ENCODE measurements at regions not wholly inside any gene's neighbourhood (a gene's known extent, or its start where the extent isn't known, plus 50 kb on each side); places are given as distances from the start of the nearest gene placed in this dataset.

- Mint-ChIP-seq H3K9me3 (ENCODE audit: unreplicated experiment) (no peaks in the 10 kb centered on the region), H3K27me3 (ENCODE audit: unreplicated experiment) (peaks cover 2% of the 10 kb centered on the region), H3K36me3 (ENCODE audit: unreplicated experiment) (no peaks in the 10 kb centered on the region), H3K27ac (ENCODE audit: unreplicated experiment) (no peak overlapping the region), H3K4me3 (ENCODE audit: unreplicated experiment) (no peak overlapping the region), H3K4me1 (ENCODE audit: low read depth, unreplicated experiment) (peaks cover 3% of the 10 kb centered on the region)
- TF ChIP-seq CTCF (IDR thresholded peaks at IDR 0.05; ENCODE audit: partially characterized antibody, unreplicated experiment): no peak
- no peak for DNase-seq
These were observed 368.4 kb upstream of the HS6ST1 start for GRCh38 chr2:128686881-128687555.

GRCh38 chr2:128687565-128687964, 368.9 kb upstream of the HS6ST1 start:
- peaks cover 4% of the 10 kb centered on the region for H3K27me3 Mint-ChIP-seq (ENCODE audit: unreplicated experiment)
- TF ChIP-seq CTCF (IDR thresholded peaks at IDR 0.05; ENCODE audit: partially characterized antibody, unreplicated experiment): no peak

DNA sequence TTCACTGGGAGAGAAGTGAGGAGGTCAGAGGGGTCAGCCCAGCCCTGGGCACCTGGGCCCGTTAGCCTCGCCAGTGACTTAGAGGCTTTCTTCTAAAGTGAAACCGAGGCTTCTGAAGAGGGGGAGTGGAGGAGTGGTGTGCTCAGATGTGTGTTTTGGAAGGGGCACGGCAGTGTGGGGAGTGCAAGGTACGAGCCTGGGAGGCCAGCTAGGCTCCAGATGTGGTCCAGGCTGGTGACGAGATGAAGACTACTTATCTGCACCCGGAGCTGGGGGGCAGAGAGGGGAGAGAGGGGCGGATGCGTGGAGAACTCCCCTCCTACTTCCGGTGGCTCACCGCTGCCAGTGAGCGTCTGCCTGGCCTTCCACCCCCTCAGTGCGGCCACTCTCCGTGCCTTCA, 371.3 kb upstream of the HS6ST1 start:
- no peaks in the 10 kb centered on the region for H3K36me3 Mint-ChIP-seq (ENCODE audit: unreplicated experiment)
- H3K27ac Mint-ChIP-seq (ENCODE audit: unreplicated experiment): no peak overlapping the region
- H3K9me3 Mint-ChIP-seq (ENCODE audit: unreplicated experiment): no peaks in the 10 kb centered on the region
- H3K4me1 Mint-ChIP-seq (ENCODE audit: low read depth, unreplicated experiment): peaks cover 2% of the 10 kb centered on the region
- TF ChIP-seq CTCF (IDR thresholded peaks at IDR 0.05; ENCODE audit: partially characterized antibody, unreplicated experiment): no peak
- H3K4me3 Mint-ChIP-seq (ENCODE audit: unreplicated experiment): no peak overlapping the region
- DNase-seq: no peak
- H3K27me3 Mint-ChIP-seq (ENCODE audit: unreplicated experiment): peaks cover 4% of the 10 kb centered on the region

More at GRCh38 chr2:128687565-128687964, 368.9 kb upstream of the HS6ST1 start:
- Mint-ChIP-seq H3K4me3 (ENCODE audit: unreplicated experiment) (no peak overlapping the region), H3K36me3 (ENCODE audit: unreplicated experiment) (no peaks in the 10 kb centered on the region), H3K27ac (ENCODE audit: unreplicated experiment) (no peak overlapping the region), H3K9me3 (ENCODE audit: unreplicated experiment) (no peaks in the 10 kb centered on the region), H3K4me1 (ENCODE audit: low read depth, unreplicated experiment) (peaks cover 2% of the 10 kb centered on the region)
- DNase-seq: no peak

- peaks cover 4% of the 10 kb centered on the region for H3K27me3 Mint-ChIP-seq (ENCODE audit: unreplicated experiment)
- no peak overlapping the region for H3K27ac Mint-ChIP-seq (ENCODE audit: unreplicated experiment)
- H3K9me3 Mint-ChIP-seq (ENCODE audit: unreplicated experiment): no peaks in the 10 kb centered on the region
- H3K36me3 Mint-ChIP-seq (ENCODE audit: unreplicated experiment): no peaks in the 10 kb centered on the region
- H3K4me3 Mint-ChIP-seq (ENCODE audit: unreplicated experiment): no peak overlapping the region
- no peak for DNase-seq
- no peak for TF ChIP-seq CTCF (IDR thresholded peaks at IDR 0.05; ENCODE audit: partially characterized antibody, unreplicated experiment)
- H3K4me1 Mint-ChIP-seq (ENCODE audit: low read depth, unreplicated experiment): peaks cover 2% of the 10 kb centered on the region
These were observed 371.8 kb upstream of the HS6ST1 start for GRCh38 chr2:128690431-128690830.

GRCh38 chr2:128690869-128691268, 372.2 kb upstream of the HS6ST1 start:
- Mint-ChIP-seq H3K4me1 (ENCODE audit: low read depth, unreplicated experiment) (peaks cover 6% of the 10 kb centered on the region), H3K9me3 (ENCODE audit: unreplicated experiment) (no peaks in the 10 kb centered on the region), H3K27me3 (ENCODE audit: unreplicated experiment) (peaks cover 4% of the 10 kb centered on the region), H3K27ac (ENCODE audit: unreplicated experiment) (no peak overlapping the region), H3K4me3 (ENCODE audit: unreplicated experiment) (no peak overlapping the region), H3K36me3 (ENCODE audit: unreplicated experiment) (no peaks in the 10 kb centered on the region)
- no peak for DNase-seq
- no peak for TF ChIP-seq CTCF (IDR thresholded peaks at IDR 0.05; ENCODE audit: partially characterized antibody, unreplicated experiment)

Measured in glutamatergic neuron (in vitro differentiated cells).